ENCODE measurements at regions not wholly inside any gene's neighbourhood (a gene's known extent, or its start where the extent isn't known, plus 50 kb on each side); places are given as distances from the start of the nearest gene placed in this dataset.

DNA sequence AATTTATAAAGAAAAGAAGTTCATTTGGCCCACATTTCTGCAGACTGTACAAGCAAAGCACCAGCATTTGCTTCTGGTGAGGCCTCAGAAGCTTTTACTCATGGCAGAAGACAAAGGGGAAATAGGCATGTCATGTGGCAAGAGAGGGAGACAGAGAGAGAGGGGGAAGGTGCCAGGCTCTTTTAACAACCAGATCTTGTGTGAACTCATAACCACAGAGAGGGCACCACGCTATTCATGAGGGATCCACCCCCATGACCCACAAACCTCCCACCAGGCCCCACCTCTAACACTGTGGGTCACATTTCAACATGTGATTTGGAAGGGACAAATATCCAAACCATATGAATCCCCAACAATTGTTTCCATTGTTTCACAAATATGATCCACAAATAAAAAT lies 467.9 kb downstream of the SIPA1L2 start:
- TF ChIP-seq, protein P1, sequence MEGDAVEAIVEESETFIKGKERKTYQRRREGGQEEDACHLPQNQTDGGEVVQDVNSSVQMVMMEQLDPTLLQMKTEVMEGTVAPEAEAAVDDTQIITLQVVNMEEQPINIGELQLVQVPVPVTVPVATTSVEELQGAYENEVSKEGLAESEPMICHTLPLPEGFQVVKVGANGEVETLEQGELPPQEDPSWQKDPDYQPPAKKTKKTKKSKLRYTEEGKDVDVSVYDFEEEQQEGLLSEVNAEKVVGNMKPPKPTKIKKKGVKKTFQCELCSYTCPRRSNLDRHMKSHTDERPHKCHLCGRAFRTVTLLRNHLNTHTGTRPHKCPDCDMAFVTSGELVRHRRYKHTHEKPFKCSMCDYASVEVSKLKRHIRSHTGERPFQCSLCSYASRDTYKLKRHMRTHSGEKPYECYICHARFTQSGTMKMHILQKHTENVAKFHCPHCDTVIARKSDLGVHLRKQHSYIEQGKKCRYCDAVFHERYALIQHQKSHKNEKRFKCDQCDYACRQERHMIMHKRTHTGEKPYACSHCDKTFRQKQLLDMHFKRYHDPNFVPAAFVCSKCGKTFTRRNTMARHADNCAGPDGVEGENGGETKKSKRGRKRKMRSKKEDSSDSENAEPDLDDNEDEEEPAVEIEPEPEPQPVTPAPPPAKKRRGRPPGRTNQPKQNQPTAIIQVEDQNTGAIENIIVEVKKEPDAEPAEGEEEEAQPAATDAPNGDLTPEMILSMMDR (IDR thresholded peaks at IDR 0.05) = no peak
- no peak for TF ChIP-seq POLR2AphosphoS5 (IDR thresholded peaks at IDR 0.05)
